Suprapubic skin (tissue), 4 donors: ENCODE measurements at regions not wholly inside any gene's neighbourhood (a gene's known extent, or its start where the extent isn't known, plus 50 kb on each side); places are given as distances from the start of the nearest gene placed in this dataset.

Experiments used
- DNase-seq, 2 donors: peaks; one replicate each; pipeline ENCODE4 v3.0.0-alpha.2; 2019; ENCODE audit warnings: low spot score in 2 of 2
- H3K27ac ChIP-seq: fragments of 200-600 bp; sonication (generic); one replicate; pipeline ENCODE4 v1.5.1; 2019
- H3K27me3 ChIP-seq: fragments of 200-600 bp; sonication (generic); one replicate; pipeline ENCODE4 v1.5.1; 2019
- H3K36me3 ChIP-seq: fragments of 200-600 bp; sonication (generic); one replicate; pipeline ENCODE4 v1.5.1; 2019
- H3K4me1 ChIP-seq: fragments of 200-600 bp; sonication (generic); one replicate; pipeline ENCODE4 v1.5.1; 2019
- H3K4me3 ChIP-seq: fragments of 200-600 bp; sonication (generic); one replicate; pipeline ENCODE4 v1.5.1; 2019; ENCODE audit warnings: mild to moderate bottlenecking
- H3K9me3 ChIP-seq: fragments of 200-600 bp; sonication (generic); one replicate; pipeline ENCODE4 v1.5.1; 2019
- CTCF ChIP-seq, 2 donors: fragments of 200-600 bp in 1 of 2; fragments of 450-650 bp in 1 of 2; sonication (generic) in 1 of 2; IDR thresholded peaks; one replicate each; pipeline ENCODE4 v1.5.1; 2016 to 2019; ENCODE audit warnings: antibody characterized with exemption in 2 of 2, mild to moderate bottlenecking in 1 of 2, moderate library complexity in 1 of 2
- EP300 ChIP-seq: sonication (generic); formaldehyde crosslinking; IDR thresholded peaks from one replicate; pipeline ENCODE4 v1.6.1; 2017; ENCODE audit warnings: antibody characterized with exemption
- POLR2A ChIP-seq, 2 donors: fragments of 450-650 bp; IDR thresholded peaks; one replicate each; pipeline ENCODE4 v1.6.1; 2017; ENCODE audit warnings: antibody characterized with exemption in 2 of 2, mild to moderate bottlenecking in 2 of 2, moderate library complexity in 2 of 2
- POLR2AphosphoS5 ChIP-seq, 3 donors: sonication (generic); formaldehyde crosslinking; IDR thresholded peaks; one replicate each; pipeline ENCODE4 v1.6.1; 2017; ENCODE audit warnings: antibody characterized with exemption in 3 of 3
- WGBS: methylation state at CpG from one replicate; pipeline ENCODE4 v1.1.5; 2018; 5-methylcytosine and 5-hydroxymethylcytosine counted together

GRCh38 chr4:166279261-166279660 lies 406.2 kb downstream of the TLL1 start:
- TF ChIP-seq EP300 (no peak), POLR2A (IDR thresholded peaks at IDR 0.05) (no peak), CTCF (IDR thresholded peaks at IDR 0.05) (no peak), POLR2AphosphoS5 (IDR thresholded peaks at IDR 0.05) (no peak)
- no peaks in the 10 kb centered on the region for H3K4me1 ChIP-seq
- no peak for DNase-seq

GRCh38 chr4:166280642-166281041 lies 407.6 kb downstream of the TLL1 start:
- no peak for TF ChIP-seq POLR2A (IDR thresholded peaks at IDR 0.05)
- Histone ChIP-seq H3K27ac (no peak overlapping the region), H3K4me3 (no peak overlapping the region), H3K27me3 (no peaks in the 10 kb centered on the region), H3K36me3 (no peaks in the 10 kb centered on the region), H3K4me1 (no peaks in the 10 kb centered on the region), H3K9me3 (no peaks in the 10 kb centered on the region)
- WGBS, result 18% methylated on average over 1 of the region's 1 CpG
- DNase-seq, result no peak

More at GRCh38 chr4:166279261-166279660, 406.2 kb downstream of the TLL1 start:
- H3K27ac ChIP-seq, result no peak overlapping the region
- no peaks in the 10 kb centered on the region for H3K27me3 ChIP-seq
- H3K36me3 ChIP-seq, result no peaks in the 10 kb centered on the region
- no peaks in the 10 kb centered on the region for H3K9me3 ChIP-seq
- no peak overlapping the region for H3K4me3 ChIP-seq

GRCh38 chr4:166282081-166282770 lies 409.2 kb downstream of the TLL1 start:
- no peak overlapping the region for H3K27ac ChIP-seq
- TF ChIP-seq POLR2A (IDR thresholded peaks at IDR 0.05), result no peak
- no peak for TF ChIP-seq CTCF (IDR thresholded peaks at IDR 0.05)
- TF ChIP-seq POLR2AphosphoS5 (IDR thresholded peaks at IDR 0.05), result no peak
- TF ChIP-seq EP300, result no peak
- H3K4me1 ChIP-seq, result no peaks in the 10 kb centered on the region
- 84% methylated on average over 1 of the region's 1 CpG for WGBS
- DNase-seq, result no peak
- no peak overlapping the region for H3K4me3 ChIP-seq
- H3K36me3 ChIP-seq, result no peaks in the 10 kb centered on the region
- H3K9me3 ChIP-seq, result no peaks in the 10 kb centered on the region
- no peaks in the 10 kb centered on the region for H3K27me3 ChIP-seq

- H3K9me3 ChIP-seq, result no peaks in the 10 kb centered on the region
- H3K27me3 ChIP-seq, result no peaks in the 10 kb centered on the region
- TF ChIP-seq POLR2AphosphoS5 (IDR thresholded peaks at IDR 0.05), result no peak
- no peak for TF ChIP-seq CTCF (IDR thresholded peaks at IDR 0.05)
- no peak for TF ChIP-seq EP300
- no peak for TF ChIP-seq POLR2A (IDR thresholded peaks at IDR 0.05)
- no peaks in the 10 kb centered on the region for H3K4me1 ChIP-seq
- DNase-seq, result no peak
- H3K27ac ChIP-seq, result no peak overlapping the region
- H3K4me3 ChIP-seq, result no peak overlapping the region
- H3K36me3 ChIP-seq, result no peaks in the 10 kb centered on the region
Measured at GRCh38 chr4:166284221-166284620, 411.2 kb downstream of the TLL1 start.

- Histone ChIP-seq H3K4me1 (no peaks in the 10 kb centered on the region), H3K36me3 (no peaks in the 10 kb centered on the region), H3K4me3 (no peak overlapping the region), H3K27me3 (no peaks in the 10 kb centered on the region), H3K9me3 (no peaks in the 10 kb centered on the region), H3K27ac (no peak overlapping the region)
- DNase-seq, result no peak
- WGBS, result 38% methylated on average over 4 of the region's 4 CpGs
- no peak for TF ChIP-seq CTCF (IDR thresholded peaks at IDR 0.05)
- no peak for TF ChIP-seq POLR2AphosphoS5 (IDR thresholded peaks at IDR 0.05)
- TF ChIP-seq EP300, result no peak
- TF ChIP-seq POLR2A (IDR thresholded peaks at IDR 0.05), result no peak
Measured at GRCh38 chr4:166290426-166290825, 417.4 kb downstream of the TLL1 start.

GRCh38 chr4:166293556-166293955 lies 420.5 kb downstream of the TLL1 start:
- no peaks in the 10 kb centered on the region for H3K27me3 ChIP-seq

More at GRCh38 chr4:166293556-166293955, 420.5 kb downstream of the TLL1 start:
- Histone ChIP-seq H3K27ac (no peak overlapping the region), H3K4me3 (no peak overlapping the region), H3K36me3 (no peaks in the 10 kb centered on the region), H3K9me3 (no peaks in the 10 kb centered on the region), H3K4me1 (no peaks in the 10 kb centered on the region)
- TF ChIP-seq POLR2A (IDR thresholded peaks at IDR 0.05) (no peak), POLR2AphosphoS5 (IDR thresholded peaks at IDR 0.05) (no peak), CTCF (IDR thresholded peaks at IDR 0.05) (no peak), EP300 (no peak)
- 54% methylated on average over 2 of the region's 2 CpGs for WGBS
- DNase-seq, result no peak
